Endodermal cell (in vitro differentiated cells): ENCODE measurements at regions not wholly inside any gene's neighbourhood (a gene's known extent, or its start where the extent isn't known, plus 50 kb on each side); places are given as distances from the start of the nearest gene placed in this dataset.

ENCODE experiments used
- DNase-seq: peaks from one replicate; pipeline ENCODE4 v3.0.0-alpha.2; 2017
- H3K27ac ChIP-seq: 2 replicates; pipeline ENCODE4 v1.5.1; 2013; ENCODE audit warnings: mild to moderate bottlenecking, low read depth, low read length, moderate library complexity
- H3K27me3 ChIP-seq: 2 replicates; pipeline ENCODE4 v1.6.1; 2013; ENCODE audit warnings: mild to moderate bottlenecking, low read length, moderate library complexity; ENCODE audit not compliant: insufficient read depth, control insufficient read depth, poor library complexity, severe bottlenecking
- H3K36me3 ChIP-seq: 2 replicates; pipeline ENCODE4 v1.7.0; 2013; ENCODE audit warnings: mild to moderate bottlenecking, low read length, moderate library complexity; ENCODE audit not compliant: control insufficient read depth, insufficient read depth
- H3K4me1 ChIP-seq: one replicate; pipeline ENCODE4 v1.7.0; 2013; ENCODE audit warnings: low read length; ENCODE audit not compliant: control insufficient read depth, insufficient read depth
- H3K4me3 ChIP-seq: 2 replicates; pipeline ENCODE4 v1.5.1; 2013; ENCODE audit warnings: mild to moderate bottlenecking, low read length, moderate library complexity
- H3K9ac ChIP-seq: 2 replicates; pipeline ENCODE4 v1.6.1; 2013; ENCODE audit warnings: mild to moderate bottlenecking, low read length, moderate library complexity; ENCODE audit not compliant: poor library complexity, severe bottlenecking; ENCODE audit errors: extremely low read depth
- H3K9me3 ChIP-seq: 2 replicates; pipeline ENCODE4 v1.6.1; 2013; ENCODE audit warnings: mild to moderate bottlenecking, low read length, moderate library complexity; ENCODE audit not compliant: control insufficient read depth
- H3K27ac Mint-ChIP-seq: 2 replicates; pipeline ENCODE4 v1.8.0; 2020; ENCODE audit warnings: mixed read lengths
- H3K27me3 Mint-ChIP-seq: 2 replicates; pipeline ENCODE4 v1.8.0; 2021; ENCODE audit warnings: mild to moderate bottlenecking, mixed read lengths; ENCODE audit not compliant: insufficient read depth
- H3K36me3 Mint-ChIP-seq: 2 replicates; pipeline ENCODE4 v1.8.0; 2020; ENCODE audit warnings: low read depth, mixed read lengths
- H3K4me1 Mint-ChIP-seq: 2 replicates; pipeline ENCODE4 v1.8.0; 2020; ENCODE audit warnings: mixed read lengths
- H3K4me3 Mint-ChIP-seq: 2 replicates; pipeline ENCODE4 v1.8.0; 2020; ENCODE audit warnings: mild to moderate bottlenecking, moderate library complexity, mixed read lengths
- H3K9me3 Mint-ChIP-seq: 2 replicates; pipeline ENCODE4 v1.8.0; 2020; ENCODE audit warnings: mild to moderate bottlenecking, mixed read lengths
- WGBS, 2 experiments: methylation state at CpG; one replicate each; pipeline versions ENCODE4 v1.1.5 to v1.1.7; 2013; ENCODE audit warnings: missing lambda C conversion rate in 2 of 2, mixed read lengths in 1 of 2; ENCODE audit not compliant: insufficient coverage in 1 of 2, insufficient read length in 1 of 2; 5-methylcytosine and 5-hydroxymethylcytosine counted together
- TF ChIP-seq, protein P1 (sequence below): fragments of 200-600 bp; sonication (generic); conservative IDR thresholded peaks from 2 replicates; pipeline ENCODE4 v1.5.0; 2021; ENCODE audit warnings: antibody characterized with exemption, mild to moderate bottlenecking

DNA sequence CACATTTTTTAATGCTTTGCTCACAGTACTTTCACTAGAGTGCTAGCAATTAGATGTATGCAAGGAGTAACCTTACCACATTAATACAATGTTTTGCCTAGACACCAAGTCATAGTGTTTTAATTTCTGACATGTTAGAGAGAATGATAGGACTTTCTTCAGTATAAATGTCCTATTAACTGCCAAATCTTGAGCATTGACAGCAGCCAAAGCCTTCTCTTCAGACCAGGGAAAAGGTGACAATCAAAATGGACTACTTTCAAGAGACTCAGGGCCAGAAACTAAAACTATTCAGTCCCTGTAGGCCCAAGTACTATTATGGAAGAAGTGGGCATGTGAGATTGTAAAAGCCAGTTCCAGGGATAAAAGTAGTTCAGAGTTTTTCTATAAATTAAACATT lies 201.4 kb upstream of the PCDH15 start:
- no peaks in the 10 kb centered on the region for H3K27me3 ChIP-seq
- TF ChIP-seq, protein P1, sequence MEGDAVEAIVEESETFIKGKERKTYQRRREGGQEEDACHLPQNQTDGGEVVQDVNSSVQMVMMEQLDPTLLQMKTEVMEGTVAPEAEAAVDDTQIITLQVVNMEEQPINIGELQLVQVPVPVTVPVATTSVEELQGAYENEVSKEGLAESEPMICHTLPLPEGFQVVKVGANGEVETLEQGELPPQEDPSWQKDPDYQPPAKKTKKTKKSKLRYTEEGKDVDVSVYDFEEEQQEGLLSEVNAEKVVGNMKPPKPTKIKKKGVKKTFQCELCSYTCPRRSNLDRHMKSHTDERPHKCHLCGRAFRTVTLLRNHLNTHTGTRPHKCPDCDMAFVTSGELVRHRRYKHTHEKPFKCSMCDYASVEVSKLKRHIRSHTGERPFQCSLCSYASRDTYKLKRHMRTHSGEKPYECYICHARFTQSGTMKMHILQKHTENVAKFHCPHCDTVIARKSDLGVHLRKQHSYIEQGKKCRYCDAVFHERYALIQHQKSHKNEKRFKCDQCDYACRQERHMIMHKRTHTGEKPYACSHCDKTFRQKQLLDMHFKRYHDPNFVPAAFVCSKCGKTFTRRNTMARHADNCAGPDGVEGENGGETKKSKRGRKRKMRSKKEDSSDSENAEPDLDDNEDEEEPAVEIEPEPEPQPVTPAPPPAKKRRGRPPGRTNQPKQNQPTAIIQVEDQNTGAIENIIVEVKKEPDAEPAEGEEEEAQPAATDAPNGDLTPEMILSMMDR: no peak
- H3K4me1 ChIP-seq: no peaks in the 10 kb centered on the region
- no peaks in the 10 kb centered on the region for H3K36me3 ChIP-seq
- peaks cover 12% of the 10 kb centered on the region for H3K9me3 ChIP-seq
- no peak overlapping the region for H3K9ac ChIP-seq
- DNase-seq: no peak
- H3K4me1 Mint-ChIP-seq: no peaks in the 10 kb centered on the region
- no peak overlapping the region for H3K4me3 ChIP-seq
- no peak overlapping the region for H3K27ac ChIP-seq
- no peaks in the 10 kb centered on the region for H3K36me3 Mint-ChIP-seq
- peaks cover 26% of the 10 kb centered on the region for H3K9me3 Mint-ChIP-seq
- H3K4me3 Mint-ChIP-seq: no peak overlapping the region
- no peak overlapping the region for H3K27ac Mint-ChIP-seq
- no peaks in the 10 kb centered on the region for H3K27me3 Mint-ChIP-seq

DNA sequence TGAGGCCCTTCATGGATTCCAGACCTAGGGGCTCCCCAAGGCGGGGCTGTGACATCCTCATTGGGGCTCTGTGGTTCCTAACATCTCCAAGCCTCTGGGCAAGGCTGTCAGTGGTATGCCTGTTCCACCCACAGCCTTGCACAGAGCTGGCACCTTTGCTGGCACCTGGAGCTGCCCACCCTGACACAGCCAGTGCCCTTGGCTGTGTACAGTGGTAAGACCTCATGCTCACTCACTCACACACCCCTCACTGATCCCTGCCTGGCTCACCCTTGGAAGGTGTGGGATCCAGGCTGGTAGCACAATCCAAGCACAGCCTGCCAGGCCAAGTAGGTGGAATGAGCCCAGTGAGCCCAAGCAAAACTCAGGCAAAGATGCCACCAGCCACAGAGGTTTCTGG lies 200.4 kb upstream of the PCDH15 start:
- peaks cover 12% of the 10 kb centered on the region for H3K9me3 ChIP-seq
- Mint-ChIP-seq H3K27me3 (no peaks in the 10 kb centered on the region), H3K27ac (no peak overlapping the region), H3K9me3 (peaks cover 26% of the 10 kb centered on the region), H3K36me3 (no peaks in the 10 kb centered on the region), H3K4me1 (no peaks in the 10 kb centered on the region), H3K4me3 (no peak overlapping the region)
- no peak overlapping the region for H3K27ac ChIP-seq
- TF ChIP-seq, protein P1: no peak
- no peak for DNase-seq
- H3K4me1 ChIP-seq: no peaks in the 10 kb centered on the region
- H3K4me3 ChIP-seq: no peak overlapping the region
- H3K36me3 ChIP-seq: no peaks in the 10 kb centered on the region
- 93% methylated on average over 1 of the region's 1 CpG; no CpG with 5 or more reads in 1 of the 2 experiments for WGBS, 2 experiments
- H3K27me3 ChIP-seq: no peaks in the 10 kb centered on the region
- H3K9ac ChIP-seq: no peak overlapping the region

DNA sequence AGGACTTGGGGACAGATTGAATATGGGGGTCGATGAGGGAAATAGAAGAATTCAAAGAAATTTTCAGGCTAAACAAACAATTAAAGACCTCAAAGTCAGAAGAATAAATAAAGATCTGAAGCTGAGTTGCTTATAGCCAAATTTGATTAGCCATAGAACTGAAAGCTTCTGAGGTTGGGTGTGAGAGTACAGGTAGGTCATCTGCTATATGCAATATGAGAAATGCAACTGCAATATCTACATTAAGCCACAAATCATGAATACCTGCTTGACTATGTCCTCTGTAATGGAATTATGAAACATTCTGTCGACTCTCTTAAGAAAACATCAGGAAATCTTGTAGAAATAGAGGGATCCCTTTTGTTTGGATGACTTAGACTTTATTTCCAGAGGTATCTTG lies 192.1 kb upstream of the PCDH15 start:
- Mint-ChIP-seq H3K27me3 (no peaks in the 10 kb centered on the region), H3K4me3 (no peak overlapping the region), H3K36me3 (no peaks in the 10 kb centered on the region), H3K27ac (no peak overlapping the region), H3K4me1 (no peaks in the 10 kb centered on the region), H3K9me3 (peaks cover 11% of the 10 kb centered on the region)
- Histone ChIP-seq H3K9ac (no peak overlapping the region), H3K4me3 (no peak overlapping the region), H3K9me3 (no peaks in the 10 kb centered on the region), H3K36me3 (no peaks in the 10 kb centered on the region), H3K27ac (no peak overlapping the region), H3K27me3 (no peaks in the 10 kb centered on the region), H3K4me1 (no peaks in the 10 kb centered on the region)
- WGBS, 2 experiments: 89 to 100% methylated on average over 2 of the region's 2 CpGs
- TF ChIP-seq, protein P1: no peak
- no peak for DNase-seq
